HPDE6-E6E7 (cell line): ENCODE measurements at regions not wholly inside any gene's neighbourhood (a gene's known extent, or its start where the extent isn't known, plus 50 kb on each side); places are given as distances from the start of the nearest gene placed in this dataset.

Source experiments
- DNase-seq: peaks from one replicate; pipeline ENCODE4 v3.0.0; 2011; ENCODE audit warnings: missing footprints; ENCODE audit errors: extremely low spot score

GRCh38 chr2:164178835-164179465 lies 442.3 kb downstream of the GRB14 start:
- DNase-seq = no peak

GRCh38 chr2:164164602-164165001 lies 428.8 kb upstream of the FIGN start:
- no peak for DNase-seq

- no peak for DNase-seq
Measured at GRCh38 chr2:164155558-164155957, 419.8 kb upstream of the FIGN start.

DNA sequence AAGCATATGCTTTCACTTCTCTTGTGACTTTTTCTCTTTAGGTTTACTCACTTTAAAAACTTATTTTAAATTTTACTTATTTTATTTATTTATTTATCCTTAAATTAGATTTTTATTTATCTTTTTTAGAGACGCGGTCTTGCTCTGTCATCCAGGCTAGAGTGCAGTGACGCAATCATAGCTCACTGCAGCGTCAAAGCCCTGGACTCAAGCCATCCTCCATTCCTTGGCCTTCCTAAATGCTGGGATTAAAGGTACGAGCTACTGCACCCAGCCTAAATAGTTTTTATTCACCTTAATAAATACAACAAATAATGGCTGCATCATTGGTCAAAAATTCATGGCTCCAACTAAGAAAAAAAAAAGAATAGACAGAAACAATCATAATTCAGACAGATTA lies 415.7 kb upstream of the FIGN start:
- DNase-seq = no peak

- no peak for DNase-seq
Measured at GRCh38 chr2:164150604-164151003, 414.8 kb upstream of the FIGN start.

- DNase-seq = no peak
Measured at GRCh38 chr2:164146441-164146840, 410.6 kb upstream of the FIGN start.

- no peak for DNase-seq
Measured at GRCh38 chr2:164145093-164145987, 409.5 kb upstream of the FIGN start.

GRCh38 chr2:164143183-164143930 lies 407.5 kb upstream of the FIGN start:
- DNase-seq = no peak

DNA sequence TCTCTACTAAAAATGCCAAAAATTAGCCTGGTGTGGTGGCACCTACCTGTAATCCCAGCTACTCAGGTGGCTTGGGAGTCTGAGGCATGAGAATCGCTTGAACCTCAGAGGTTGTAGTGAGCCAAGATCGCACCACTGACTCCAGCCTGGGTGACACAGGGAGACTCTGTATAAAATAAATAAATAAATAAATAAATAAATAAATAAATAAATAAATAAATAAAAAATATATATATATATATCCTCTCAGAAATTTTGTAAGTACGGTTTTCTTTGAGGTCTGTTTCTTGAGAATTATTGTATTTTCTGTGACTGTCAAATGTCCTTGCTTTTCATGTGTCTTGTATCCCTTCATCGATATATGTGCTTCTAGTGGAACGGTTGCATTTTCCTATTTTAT lies 406.9 kb upstream of the FIGN start:
- DNase-seq = no peak

DNA sequence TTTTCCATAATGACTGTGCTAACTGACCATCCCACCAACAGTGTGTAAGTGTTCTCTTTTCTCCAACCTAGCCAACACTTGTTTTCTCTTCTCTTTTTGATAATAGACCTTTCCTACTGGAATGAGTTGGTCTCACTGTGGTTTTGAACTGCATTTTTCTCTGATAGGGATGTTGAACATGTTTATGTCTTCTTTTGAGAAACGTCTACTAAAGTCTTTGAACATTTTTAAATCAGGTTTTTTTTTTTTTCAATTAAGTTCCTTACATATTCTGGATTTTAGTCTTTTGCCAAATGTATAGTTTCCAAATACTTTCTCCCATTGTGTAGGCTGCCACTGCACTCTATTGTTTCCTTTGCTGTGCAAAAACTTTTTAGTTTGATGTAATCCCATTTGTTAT lies 405.5 kb upstream of the FIGN start:
- no peak for DNase-seq

- DNase-seq = no peak
Measured at GRCh38 chr2:164138750-164139149, 402.9 kb upstream of the FIGN start.

DNA sequence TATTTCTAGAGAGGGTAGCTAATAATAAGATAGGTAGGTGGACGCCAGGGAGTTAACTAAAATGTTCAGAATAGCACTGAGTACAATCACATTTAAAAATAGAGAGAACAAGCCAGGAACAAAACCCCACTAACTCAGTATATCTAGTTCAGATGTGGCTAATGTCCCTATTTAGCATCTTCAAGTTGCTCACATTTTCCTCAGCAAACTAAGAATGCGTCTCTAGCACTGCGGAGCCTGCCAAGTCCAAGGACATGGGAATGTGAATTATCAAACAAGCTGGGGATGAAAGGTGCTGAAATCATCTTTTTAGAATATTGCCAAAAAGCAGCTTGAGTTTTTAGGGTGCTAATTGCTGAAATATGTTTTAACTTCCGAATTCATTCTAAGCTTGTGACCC lies 398.5 kb upstream of the FIGN start:
- no peak for DNase-seq

- DNase-seq = no peak
Measured at GRCh38 chr2:164127971-164128527, 392.2 kb upstream of the FIGN start.

DNA sequence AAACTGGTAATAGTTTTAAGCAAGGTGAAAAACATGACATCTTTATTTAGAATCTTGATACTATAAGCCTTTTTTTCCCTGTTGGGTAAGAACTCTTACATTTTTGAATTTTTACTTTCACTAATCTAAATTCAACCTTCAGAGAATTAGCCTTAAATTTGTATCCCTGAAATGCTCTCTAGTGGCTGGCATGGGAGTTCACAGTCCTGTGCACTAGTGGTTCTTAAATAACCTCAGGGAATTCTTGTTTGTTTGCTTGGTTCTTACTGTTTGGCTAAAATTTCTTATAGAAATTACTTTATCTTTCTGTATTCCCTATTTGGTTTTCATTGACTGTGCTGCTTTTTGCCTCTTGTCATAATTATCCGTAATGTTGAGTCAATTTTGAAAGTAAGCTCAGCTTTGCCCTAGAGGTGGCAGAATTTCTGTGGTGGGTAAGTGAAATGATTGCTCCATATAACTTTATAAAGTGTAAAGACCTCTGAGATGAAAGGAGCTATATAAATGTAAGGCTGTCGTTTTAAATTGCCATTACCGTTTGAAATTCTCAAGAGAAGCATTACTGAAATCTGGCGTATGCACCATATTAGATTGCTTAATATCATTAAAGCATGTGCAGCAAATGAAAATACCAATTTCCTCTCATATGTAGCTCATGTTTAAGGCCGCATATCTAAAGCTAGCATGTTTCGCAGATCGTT lies 391.3 kb upstream of the FIGN start:
- no peak for DNase-seq

DNA sequence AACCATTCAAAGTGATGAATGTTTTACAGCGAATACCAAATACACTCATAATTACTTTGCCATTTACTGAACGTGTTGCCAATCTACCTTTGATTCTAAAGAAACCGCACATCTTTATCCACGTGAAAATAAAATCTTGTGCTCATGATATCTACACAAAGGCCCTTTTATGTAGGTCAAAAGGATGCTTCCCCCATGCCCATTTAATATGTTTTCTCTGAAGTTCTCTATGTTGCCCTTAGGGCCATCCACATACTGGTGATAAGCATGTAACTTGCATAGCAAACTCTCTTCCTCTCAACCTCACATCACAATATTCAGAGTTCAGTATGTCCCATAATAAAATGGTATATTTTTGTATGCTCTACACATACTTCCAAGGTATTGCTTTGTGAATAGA lies 380.0 kb upstream of the FIGN start:
- no peak for DNase-seq

GRCh38 chr2:164114937-164115336 lies 379.1 kb upstream of the FIGN start:
- DNase-seq = no peak

- DNase-seq = no peak
Measured at GRCh38 chr2:164112105-164112504, 376.3 kb upstream of the FIGN start.

GRCh38 chr2:164110515-164110914 lies 374.7 kb upstream of the FIGN start:
- DNase-seq = no peak

- DNase-seq = no peak
Measured at GRCh38 chr2:164109006-164109405, 373.2 kb upstream of the FIGN start.

GRCh38 chr2:164103271-164103670 lies 367.5 kb upstream of the FIGN start:
- no peak for DNase-seq

- DNase-seq = no peak
Measured at GRCh38 chr2:164102366-164102765, 366.6 kb upstream of the FIGN start.

DNA sequence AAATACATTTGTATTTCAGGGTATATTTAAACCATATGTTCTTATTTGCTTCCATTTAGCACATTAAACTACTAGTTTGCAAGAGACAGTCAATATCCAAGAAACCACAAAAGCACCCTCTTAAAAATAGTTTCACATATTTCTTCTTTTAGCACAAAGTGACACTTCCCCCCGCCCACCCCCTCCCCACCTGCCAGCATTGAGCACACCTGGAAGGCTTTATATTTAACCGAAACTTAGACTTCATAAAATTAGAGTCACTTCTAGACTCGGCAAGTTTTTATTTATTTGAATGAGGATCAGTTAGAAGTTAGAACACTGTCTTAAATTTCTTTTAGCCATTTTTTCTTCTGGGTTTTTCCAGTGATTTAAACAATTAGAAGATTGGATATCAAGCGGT lies 355.9 kb upstream of the FIGN start:
- DNase-seq = no peak
